K562 (cell line): ENCODE measurements at regions not wholly inside any gene's neighbourhood (a gene's known extent, or its start where the extent isn't known, plus 50 kb on each side); places are given as distances from the start of the nearest gene placed in this dataset.

ENCODE experiments used
- ATAC-seq: fragments of 200-7000 bp; cut with Tn5 transposase; 3 replicates; pipeline ENCODE4 v1.9.1; 2020; ENCODE audit warnings: moderate library complexity
- BruUV-seq: library from RNA; stranded (reverse); fragments of 400-500 nt; replicated peaks from 2 replicates; lab custom pipeline; 2021; lab: Mats Ljungman, UMichigan
- CTCF ChIA-PET: fragments of 300-600 bp; formaldehyde crosslinking; extraction: SDS; loops from one replicate; lab custom pipeline; 2021; ENCODE audit warnings: low intra/inter-chr PET ratio; lab: Yijun Ruan, JAX
- POLR2A ChIA-PET: fragments of 300-600, 350-650 bp; sonication (Branson Sonifier 250); formaldehyde crosslinking; extraction: SDS; loops from one replicate; lab custom pipeline; 2021; ENCODE audit warnings: antibody characterized with exemption, inconsistent platforms; lab: Yijun Ruan, JAX
- DNase-seq, 4 experiments: peaks; one replicate each; pipeline versions ENCODE4 v3.0.0 to v3.0.0-alpha.2; 2011 to 2018; ENCODE audit warnings: low spot score in 3 of 4, mixed read lengths in 3 of 4; ENCODE audit errors: extremely low read depth in 1 of 4
- FAIRE-seq: peaks from 2 replicates; lab custom pipeline; 2011; peaks lifted over from hg19 to GRCh38; lab: Jason Lieb, UNC
- H2AFZ ChIP-seq: 2 replicates; pipeline ENCODE4 v1.6.0; 2011; ENCODE audit warnings: low read depth, low read length, control low read depth, inconsistent platforms
- H3K27ac ChIP-seq: fragments of 200-600 bp; 3 replicates; pipeline ENCODE4 v1.8.0; 2011; ENCODE audit warnings: low read depth, mild to moderate bottlenecking, control low read depth, inconsistent platforms, low read length, moderate library complexity, mixed read lengths; ENCODE audit errors: extremely low read depth
- H3K27me3 ChIP-seq, 2 experiments: fragments of 300-600 bp in 1 of 2; 2 replicates in 1 of 2; 3 replicates in 1 of 2; pipeline versions ENCODE4 v1.6.0 to v1.8.0; 2011; ENCODE audit warnings: inconsistent platforms in 2 of 2, low read length in 2 of 2, mild to moderate bottlenecking in 1 of 2, mixed read lengths in 1 of 2, moderate library complexity in 1 of 2; ENCODE audit not compliant: control insufficient read depth in 2 of 2, insufficient read depth in 2 of 2
- H3K36me3 ChIP-seq: fragments of 300-600 bp; 3 replicates; pipeline ENCODE4 v1.8.0; 2011; ENCODE audit warnings: mild to moderate bottlenecking, low read length, inconsistent platforms; ENCODE audit not compliant: control insufficient read depth, insufficient read depth
- H3K4me1 ChIP-seq, 2 experiments: fragments of 200-600 bp in 1 of 2; replicated peaks in 1 of 2; 2 replicates in 1 of 2; 3 replicates in 1 of 2; pipeline versions ENCODE4 v1.5.1 to v1.8.0; 2011; ENCODE audit warnings: inconsistent platforms in 2 of 2, low read length in 2 of 2, mild to moderate bottlenecking in 1 of 2, mixed read lengths in 1 of 2, moderate library complexity in 1 of 2; ENCODE audit not compliant: control insufficient read depth in 2 of 2, insufficient read depth in 2 of 2
- H3K4me2 ChIP-seq: 2 replicates; pipeline ENCODE4 v1.6.1; 2011; ENCODE audit warnings: low read length, control low read depth, inconsistent platforms, mixed read lengths; ENCODE audit not compliant: insufficient read depth
- H3K4me3 ChIP-seq: fragments of 200-600 bp; sonication (generic), shearing (Covaris generic); 2 replicates; pipeline ENCODE4 v1.5.1; 2016; ENCODE audit warnings: control low read depth, inconsistent platforms
- H3K79me2 ChIP-seq: fragments of 200-600 bp; 3 replicates; pipeline ENCODE4 v1.8.0; 2011; ENCODE audit warnings: low read length, inconsistent platforms; ENCODE audit not compliant: control insufficient read depth, insufficient read depth
- H3K9ac ChIP-seq, 2 experiments: 2 replicates each; pipeline versions ENCODE4 v1.6.0 to v1.6.1; 2011; ENCODE audit warnings: low read depth in 2 of 2, low read length in 2 of 2, control low read depth in 1 of 2, inconsistent platforms in 1 of 2, mild to moderate bottlenecking in 1 of 2, mixed read lengths in 1 of 2; ENCODE audit not compliant: insufficient read depth in 1 of 2
- H3K9me1 ChIP-seq: one replicate; pipeline ENCODE4 v1.6.0; 2011; ENCODE audit warnings: inconsistent platforms, mild to moderate bottlenecking, low read length, moderate library complexity; ENCODE audit not compliant: control insufficient read depth, insufficient read depth
- H3K9me3 ChIP-seq: replicated peaks from 2 replicates; pipeline ENCODE4 v1.5.1; 2011; ENCODE audit warnings: low read depth, low read length, inconsistent platforms; ENCODE audit not compliant: control insufficient read depth, insufficient read depth
- H4K20me1 ChIP-seq: replicated peaks from 2 replicates; pipeline ENCODE4 v1.6.1; 2011; ENCODE audit warnings: low read length, inconsistent platforms, mixed read lengths; ENCODE audit not compliant: control insufficient read depth, insufficient read depth
- ATF7 ChIP-seq: fragments of 450-650 bp; IDR thresholded peaks from 2 replicates; pipeline ENCODE4 v1.7.1; 2014; ENCODE audit warnings: mild to moderate bottlenecking, moderate library complexity
- CBX2 ChIP-seq: fragments of 200-600 bp; sonication (generic); IDR thresholded peaks from one replicate; pipeline ENCODE4 v1.6.1; 2012; ENCODE audit warnings: mild to moderate bottlenecking, low read length, inconsistent platforms; ENCODE audit not compliant: insufficient read depth, poor library complexity, severe bottlenecking
- ESRRB ChIP-seq: fragments of 250-450 bp; sonication (Bioruptor Pico); IDR thresholded peaks from 2 replicates; pipeline ENCODE4 v1.5.0; 2020; ENCODE audit warnings: mild to moderate bottlenecking, moderate library complexity, borderline replicate concordance
- GABPB1 ChIP-seq: sonication (generic); formaldehyde crosslinking; IDR thresholded peaks from 2 replicates; pipeline ENCODE4 v1.8.0; 2022; ENCODE audit warnings: mild to moderate bottlenecking, missing genetic modification reagents
- HMGN3 ChIP-seq: IDR thresholded peaks from 2 replicates; pipeline ENCODE4 v1.6.1; 2011; ENCODE audit warnings: borderline replicate concordance, low read depth, mild to moderate bottlenecking, mixed read lengths, low read length; ENCODE audit not compliant: insufficient read length; ENCODE audit errors: extremely low read depth
- MECOM ChIP-seq: fragments of 250-450 bp; sonication (Bioruptor Pico); IDR thresholded peaks from 2 replicates; pipeline ENCODE4 v1.8.0; 2022; ENCODE audit warnings: inconsistent platforms
- MEIS2 ChIP-seq: fragments of 450-650 bp; IDR thresholded peaks from 2 replicates; pipeline ENCODE4 v1.6.1; 2014; ENCODE audit warnings: mild to moderate bottlenecking; ENCODE audit not compliant: partially characterized antibody
- NCOA1 ChIP-seq: fragments of 450-650 bp; IDR thresholded peaks from 2 replicates; pipeline ENCODE4 v1.6.1; 2016; ENCODE audit warnings: low read depth
- STAT5B ChIP-seq: fragments of 250-450 bp; sonication (Bioruptor Pico); IDR thresholded peaks from 2 replicates; pipeline ENCODE4 v1.8.0; 2021; ENCODE audit warnings: mild to moderate bottlenecking, inconsistent platforms
- ZKSCAN1 ChIP-seq: fragments of 150-350 bp; IDR thresholded peaks from 2 replicates; pipeline ENCODE4 v1.6.1; 2016; ENCODE audit warnings: low read depth, low read length
- ZNF586 ChIP-seq: fragments of 450-650 bp; formaldehyde crosslinking; conservative IDR thresholded peaks from 2 replicates; pipeline ENCODE4 v1.4.0; 2020; ENCODE audit warnings: mild to moderate bottlenecking, moderate library complexity
- WGBS: fragments of 100-300 bp; shearing (Covaris generic); methylation state at CpG from one replicate; pipeline ENCODE4 v1.1.6; 2016; ENCODE audit warnings: low coverage, mixed read lengths; ENCODE audit not compliant: insufficient coverage; ENCODE audit errors: missing lambda C conversion rate; 5-methylcytosine and 5-hydroxymethylcytosine counted together
- in situ Hi-C: fragments of 300-500 bp; cut with MboI; formaldehyde crosslinking; loops from 4 replicates; pipeline ENCODE4 v1.15.0; 2018; ENCODE audit warnings: inconsistent platforms, mixed read lengths
- intact Hi-C: fragments of 100-400 bp; cut with micrococcal nuclease; formaldehyde crosslinking; loops from 2 replicates; pipeline ENCODE4 v1.14.2; 2022
- TF ChIP-seq, protein P1 (sequence below): sonication (generic); formaldehyde crosslinking; IDR thresholded peaks from 2 replicates; pipeline ENCODE4 v1.9.0; 2022; ENCODE audit warnings: mild to moderate bottlenecking, missing genetic modification reagents
- TF ChIP-seq, protein P2 (sequence below): fragments of 450-650 bp; formaldehyde crosslinking; IDR thresholded peaks from 2 replicates; pipeline ENCODE4 v1.4.0; 2022; ENCODE audit warnings: missing genetic modification characterization
- TF ChIP-seq, protein P3 (sequence below): sonication (generic); formaldehyde crosslinking; IDR thresholded peaks from 2 replicates; pipeline ENCODE4 v1.8.1; 2023; ENCODE audit warnings: mild to moderate bottlenecking, missing genetic modification reagents
- TF ChIP-seq, protein P4 (sequence below): fragments of 450-650 bp; IDR thresholded peaks from 2 replicates; pipeline ENCODE4 v1.6.1; 2017; ENCODE audit warnings: mild to moderate bottlenecking, moderate library complexity
- TF ChIP-seq, protein P5 (sequence below): sonication (generic); formaldehyde crosslinking; IDR thresholded peaks from 2 replicates; pipeline ENCODE4 v1.8.1; 2022; ENCODE audit warnings: missing genetic modification reagents
- TF ChIP-seq, protein P6 (sequence below), 2 experiments: fragments of 250-450 bp in 1 of 2; fragments of 450-650 bp in 1 of 2; sonication (Bioruptor Pico) in 1 of 2; IDR thresholded peaks; 2 replicates each; pipeline versions ENCODE4 v1.6.1 to v1.8.0; 2016 to 2021; ENCODE audit warnings: mild to moderate bottlenecking in 2 of 2, moderate library complexity in 2 of 2, missing compliant biosample characterization in 1 of 2, missing genetic modification characterization in 1 of 2

DNA sequence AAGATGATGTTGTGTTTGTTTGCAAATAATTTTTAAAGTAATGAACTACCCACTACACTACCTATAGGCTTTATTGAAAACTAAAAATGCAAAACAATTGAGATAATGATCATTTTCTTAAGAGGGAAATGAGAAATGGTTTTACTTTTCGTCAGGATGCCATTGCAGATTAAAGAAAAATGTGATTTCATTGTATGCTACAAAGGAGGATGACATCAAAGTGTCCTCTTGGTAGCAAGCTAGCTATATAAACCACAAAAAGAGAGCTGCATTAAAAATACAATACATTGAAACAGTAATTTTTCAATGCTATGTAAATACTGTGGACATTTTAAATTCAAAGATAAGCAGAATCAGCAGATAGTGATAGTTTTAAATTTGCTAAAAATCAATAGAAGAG lies 87.5 kb upstream of the DPYD start:
- Histone ChIP-seq H3K27me3 (no peaks in the 10 kb centered on the region), H3K79me2 (no peaks in the 10 kb centered on the region), H2AFZ (no peak overlapping the region), H4K20me1 (no peaks in the 10 kb centered on the region), H3K9me3 (no peaks in the 10 kb centered on the region), H3K27ac (no peak overlapping the region), H3K9me1 (no peaks in the 10 kb centered on the region), H3K4me3 (no peak overlapping the region), H3K9ac (no peak overlapping the region), H3K4me2 (no peak overlapping the region), H3K4me1 (no peaks in the 10 kb centered on the region), H3K36me3 (no peaks in the 10 kb centered on the region)
- DNase-seq: no peak
- no peak for FAIRE-seq
- TF ChIP-seq HMGN3: no peak
- TF ChIP-seq MECOM (CRISPR knock-in tag): no peak
- TF ChIP-seq, protein P1, sequence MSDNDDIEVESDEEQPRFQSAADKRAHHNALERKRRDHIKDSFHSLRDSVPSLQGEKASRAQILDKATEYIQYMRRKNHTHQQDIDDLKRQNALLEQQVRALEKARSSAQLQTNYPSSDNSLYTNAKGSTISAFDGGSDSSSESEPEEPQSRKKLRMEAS: no peak
- TF ChIP-seq MEIS2: no peak
- no peak for TF ChIP-seq ZNF586
- TF ChIP-seq, protein P2, sequence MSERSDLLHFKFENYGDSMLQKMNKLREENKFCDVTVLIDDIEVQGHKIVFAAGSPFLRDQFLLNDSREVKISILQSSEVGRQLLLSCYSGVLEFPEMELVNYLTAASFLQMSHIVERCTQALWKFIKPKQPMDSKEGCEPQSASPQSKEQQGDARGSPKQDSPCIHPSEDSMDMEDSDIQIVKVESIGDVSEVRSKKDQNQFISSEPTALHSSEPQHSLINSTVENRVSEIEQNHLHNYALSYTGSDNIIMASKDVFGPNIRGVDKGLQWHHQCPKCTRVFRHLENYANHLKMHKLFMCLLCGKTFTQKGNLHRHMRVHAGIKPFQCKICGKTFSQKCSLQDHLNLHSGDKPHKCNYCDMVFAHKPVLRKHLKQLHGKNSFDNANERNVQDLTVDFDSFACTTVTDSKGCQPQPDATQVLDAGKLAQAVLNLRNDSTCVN: no peak
- TF ChIP-seq, protein P3, sequence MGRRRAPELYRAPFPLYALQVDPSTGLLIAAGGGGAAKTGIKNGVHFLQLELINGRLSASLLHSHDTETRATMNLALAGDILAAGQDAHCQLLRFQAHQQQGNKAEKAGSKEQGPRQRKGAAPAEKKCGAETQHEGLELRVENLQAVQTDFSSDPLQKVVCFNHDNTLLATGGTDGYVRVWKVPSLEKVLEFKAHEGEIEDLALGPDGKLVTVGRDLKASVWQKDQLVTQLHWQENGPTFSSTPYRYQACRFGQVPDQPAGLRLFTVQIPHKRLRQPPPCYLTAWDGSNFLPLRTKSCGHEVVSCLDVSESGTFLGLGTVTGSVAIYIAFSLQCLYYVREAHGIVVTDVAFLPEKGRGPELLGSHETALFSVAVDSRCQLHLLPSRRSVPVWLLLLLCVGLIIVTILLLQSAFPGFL (CRISPR knock-in tag): no peak
- no peak for TF ChIP-seq STAT5B (CRISPR knock-in tag)
- TF ChIP-seq GABPB1: no peak
- no peak for TF ChIP-seq CBX2
- TF ChIP-seq, protein P4, sequence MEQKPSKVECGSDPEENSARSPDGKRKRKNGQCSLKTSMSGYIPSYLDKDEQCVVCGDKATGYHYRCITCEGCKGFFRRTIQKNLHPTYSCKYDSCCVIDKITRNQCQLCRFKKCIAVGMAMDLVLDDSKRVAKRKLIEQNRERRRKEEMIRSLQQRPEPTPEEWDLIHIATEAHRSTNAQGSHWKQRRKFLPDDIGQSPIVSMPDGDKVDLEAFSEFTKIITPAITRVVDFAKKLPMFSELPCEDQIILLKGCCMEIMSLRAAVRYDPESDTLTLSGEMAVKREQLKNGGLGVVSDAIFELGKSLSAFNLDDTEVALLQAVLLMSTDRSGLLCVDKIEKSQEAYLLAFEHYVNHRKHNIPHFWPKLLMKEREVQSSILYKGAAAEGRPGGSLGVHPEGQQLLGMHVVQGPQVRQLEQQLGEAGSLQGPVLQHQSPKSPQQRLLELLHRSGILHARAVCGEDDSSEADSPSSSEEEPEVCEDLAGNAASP: no peak
- TF ChIP-seq, protein P5, sequence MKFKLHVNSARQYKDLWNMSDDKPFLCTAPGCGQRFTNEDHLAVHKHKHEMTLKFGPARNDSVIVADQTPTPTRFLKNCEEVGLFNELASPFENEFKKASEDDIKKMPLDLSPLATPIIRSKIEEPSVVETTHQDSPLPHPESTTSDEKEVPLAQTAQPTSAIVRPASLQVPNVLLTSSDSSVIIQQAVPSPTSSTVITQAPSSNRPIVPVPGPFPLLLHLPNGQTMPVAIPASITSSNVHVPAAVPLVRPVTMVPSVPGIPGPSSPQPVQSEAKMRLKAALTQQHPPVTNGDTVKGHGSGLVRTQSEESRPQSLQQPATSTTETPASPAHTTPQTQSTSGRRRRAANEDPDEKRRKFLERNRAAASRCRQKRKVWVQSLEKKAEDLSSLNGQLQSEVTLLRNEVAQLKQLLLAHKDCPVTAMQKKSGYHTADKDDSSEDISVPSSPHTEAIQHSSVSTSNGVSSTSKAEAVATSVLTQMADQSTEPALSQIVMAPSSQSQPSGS (CRISPR knock-in tag): no peak
- TF ChIP-seq, protein P6, sequence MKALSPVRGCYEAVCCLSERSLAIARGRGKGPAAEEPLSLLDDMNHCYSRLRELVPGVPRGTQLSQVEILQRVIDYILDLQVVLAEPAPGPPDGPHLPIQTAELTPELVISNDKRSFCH (CRISPR knock-in tag; IDR thresholded peaks at IDR 0.05): no peak
- TF ChIP-seq, protein P6 (tag; IDR thresholded peaks at IDR 0.05): no peak
- no peak for TF ChIP-seq ESRRB (CRISPR knock-in tag)
- no peak for TF ChIP-seq NCOA1
- TF ChIP-seq ATF7: no peak
- no peak for TF ChIP-seq ZKSCAN1
- ChIA-PET POLR2A (no interaction called here), CTCF (no interaction called here)
- in situ Hi-C loops (no loop called here), intact Hi-C loops (no loop called here)
- no peak for ATAC-seq
- WGBS: 0% methylated on average over 1 of the region's 1 CpG
- no TSS peak for BruUV-seq
